Sciatic nerve (tissue), 2 donors: ENCODE measurements at regions not wholly inside any gene's neighbourhood (a gene's known extent, or its start where the extent isn't known, plus 50 kb on each side); places are given as distances from the start of the nearest gene placed in this dataset.
"Not testable (repeated sequence)": the region's sequence is repeated elsewhere in the genome, so short reads cannot be mapped to it uniquely, and the experiment has no call there.

Experiments
- ATAC-seq: fragments of 200-7000 bp; cut with Tn5 transposase; one replicate; pipeline ENCODE4 v1.9.1; 2020; ENCODE audit warnings: mild to moderate bottlenecking, moderate library complexity
- DNase-seq: peaks from one replicate; pipeline ENCODE4 v3.0.0-alpha.2; 2020; ENCODE audit warnings: low spot score
- intact Hi-C: fragments of 100-400 bp; cut with DNase I; formaldehyde crosslinking; loops from one replicate; pipeline ENCODE4 v1.14.2; 2022
- donor health status: DM: no; HTN: no; CAD: no.
- donor health status: DM: no; HTN: no; CAD: no.

DNA sequence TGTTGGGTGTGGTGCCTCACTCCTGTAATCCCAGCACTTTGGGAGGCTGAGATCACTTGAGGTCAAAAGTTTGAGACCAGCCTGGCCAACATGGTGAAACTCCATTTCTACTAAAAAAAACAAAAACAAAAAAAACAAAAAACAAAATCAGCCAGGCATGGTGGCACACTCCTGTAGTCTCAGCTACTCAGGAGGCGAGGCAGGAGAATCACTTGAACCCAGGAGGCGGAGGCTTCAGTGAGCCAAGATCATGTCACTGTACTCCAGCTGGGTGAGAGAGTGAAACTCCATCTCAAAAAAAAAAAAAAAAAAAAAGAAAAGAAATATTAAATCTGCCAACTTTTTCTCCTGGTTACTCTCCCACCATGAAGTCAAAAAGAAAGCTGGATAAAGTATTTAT lies 107.5 kb upstream of the SYNCRIP start:
- intact Hi-C loops: loop anchor here (5.0 kb wide), 1 partner anchor 448 kb away; no protein-coding TSS in a partner anchor
- ATAC-seq, DNase-seq: not testable (repeated sequence)

DNA sequence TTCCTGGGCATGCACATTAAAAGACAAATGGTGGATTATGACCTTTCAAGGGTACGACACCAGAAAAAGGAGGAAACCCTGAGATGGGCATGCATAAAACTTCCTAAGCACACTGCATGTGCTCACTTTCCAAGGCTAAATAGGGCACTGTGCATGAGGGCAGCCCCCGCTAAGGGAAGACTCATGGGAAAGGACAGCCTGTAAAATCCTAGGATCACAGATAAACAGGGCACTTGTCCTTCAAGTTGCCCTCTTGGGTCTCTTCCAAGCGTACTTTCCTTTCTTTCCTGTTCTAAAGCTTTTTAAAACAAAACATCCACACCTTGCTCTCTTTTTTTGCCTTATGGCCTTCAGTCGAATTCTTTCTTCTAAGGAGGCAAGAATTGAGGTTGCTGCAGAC lies 106.5 kb upstream of the SYNCRIP start:
- ATAC-seq: no peak
- intact Hi-C loops: no loop called here
- DNase-seq: no peak

- ATAC-seq: no peak
- no peak for DNase-seq
- intact Hi-C loops: no loop called here
Observed at GRCh38 chr6:85747666-85748065, 105.0 kb upstream of the SYNCRIP start.

GRCh38 chr6:85747093-85747492 lies 104.4 kb upstream of the SYNCRIP start:
- DNase-seq: no peak
- ATAC-seq: no peak
- intact Hi-C loops: no loop called here

DNA sequence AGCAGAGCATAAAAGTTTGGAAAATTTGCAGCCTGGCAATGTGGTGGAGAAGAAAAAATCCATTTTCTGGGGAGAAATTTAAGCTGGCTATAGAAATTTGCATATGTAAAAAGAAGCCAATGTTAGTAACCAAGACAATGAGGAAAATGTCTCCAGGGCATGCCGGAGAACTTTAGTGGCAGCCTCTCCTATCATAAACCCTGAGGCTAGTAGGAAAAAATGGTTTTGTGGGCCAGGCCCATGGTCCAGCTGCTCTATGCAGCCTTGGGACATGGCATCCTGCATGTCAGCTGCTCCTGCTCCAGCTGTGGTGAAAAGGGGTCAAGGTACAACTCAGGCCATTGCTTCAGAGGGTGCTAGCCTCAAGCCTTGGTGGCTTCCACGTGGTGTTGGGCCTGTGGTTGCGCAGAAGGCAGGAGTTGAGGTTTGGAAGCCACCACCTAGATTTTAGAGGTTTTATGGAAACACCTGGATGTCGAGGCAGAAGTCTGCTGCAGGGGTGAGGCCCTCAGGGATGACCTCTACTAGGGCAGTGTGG lies 101.8 kb upstream of the SYNCRIP start:
- intact Hi-C loops: no loop called here
- DNase-seq (no peak), ATAC-seq (no peak)

- intact Hi-C loops: no loop called here
- ATAC-seq (no peak), DNase-seq (no peak)
Observed at GRCh38 chr6:85726206-85726605, 83.5 kb upstream of the SYNCRIP start.

DNA sequence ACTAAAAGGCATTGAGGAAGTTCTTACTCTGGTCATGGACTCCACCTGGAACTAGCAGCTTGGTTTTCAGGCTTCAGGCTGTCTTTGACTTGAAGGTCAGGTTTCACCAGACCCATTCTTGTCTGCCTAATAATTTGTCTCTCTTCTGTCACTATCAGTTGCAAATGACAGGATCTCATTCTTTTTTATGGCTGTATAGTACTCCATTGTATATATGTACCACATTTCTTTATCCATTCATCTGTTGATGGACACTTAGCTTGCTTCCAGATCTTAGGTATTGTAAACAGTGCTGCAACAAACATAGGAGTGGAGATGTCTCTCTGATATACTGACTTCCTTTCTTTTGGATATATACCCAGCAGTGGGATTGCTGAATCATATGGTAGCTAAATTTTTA lies 73.1 kb upstream of the SYNCRIP start:
- ATAC-seq: no peak
- intact Hi-C loops: no loop called here
- DNase-seq: no peak

DNA sequence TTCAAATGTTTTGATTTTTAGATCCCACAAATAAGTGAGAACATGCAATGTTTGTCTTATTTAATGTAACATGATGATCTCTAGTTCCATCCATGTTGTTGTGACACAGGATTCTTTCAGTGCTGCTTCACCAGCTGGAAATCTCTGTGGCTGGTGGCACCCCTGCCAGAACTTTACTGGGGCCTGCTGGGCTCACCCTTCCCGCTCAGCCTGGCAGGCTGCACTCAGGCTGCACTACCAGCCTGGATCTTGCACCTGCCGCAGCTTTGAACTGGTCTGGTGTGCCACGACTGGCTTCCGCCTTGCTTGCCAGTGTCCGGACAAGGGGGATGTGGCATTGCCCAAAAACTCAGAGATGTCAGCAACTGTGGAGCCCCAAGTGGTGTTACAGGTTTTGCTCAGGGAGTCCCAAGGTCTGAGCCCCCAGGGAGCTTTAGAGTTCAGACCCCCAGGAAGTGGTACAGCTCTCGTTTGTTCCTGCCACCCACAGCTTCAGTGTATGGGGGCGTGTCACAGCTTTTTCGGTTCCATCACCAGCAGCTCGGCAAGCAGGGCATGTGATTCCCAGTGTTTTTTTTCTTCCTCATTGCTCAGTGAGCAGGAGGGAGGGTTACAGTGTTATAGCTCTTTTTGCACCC lies 72.3 kb upstream of the SYNCRIP start:
- DNase-seq (no peak), ATAC-seq (no peak)
- intact Hi-C loops: no loop called here

DNA sequence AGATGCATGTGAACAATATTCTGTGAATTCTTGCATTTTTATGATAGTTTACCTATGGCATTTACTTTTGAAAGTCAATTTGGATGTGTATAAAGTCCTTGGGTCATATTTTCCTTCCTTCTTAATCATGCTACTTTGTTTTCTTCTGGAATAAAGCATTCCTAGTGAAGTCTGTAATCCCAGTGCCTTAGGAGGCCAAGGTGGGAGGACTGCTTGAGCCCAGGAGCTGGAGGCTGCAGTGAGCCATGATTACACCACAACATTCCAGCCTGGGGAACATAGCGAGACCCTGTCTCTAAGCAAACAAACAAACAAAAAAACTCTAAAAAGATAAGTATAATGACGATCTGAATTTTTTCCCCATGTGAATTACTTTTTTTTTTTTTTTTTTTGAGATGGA lies 69.7 kb upstream of the SYNCRIP start:
- intact Hi-C loops: no loop called here
- no peak for DNase-seq
- ATAC-seq: no peak

GRCh38 chr6:85707515-85708145 lies 64.9 kb upstream of the SYNCRIP start:
- ATAC-seq, intact Hi-C loops, DNase-seq: not testable (repeated sequence)

DNA sequence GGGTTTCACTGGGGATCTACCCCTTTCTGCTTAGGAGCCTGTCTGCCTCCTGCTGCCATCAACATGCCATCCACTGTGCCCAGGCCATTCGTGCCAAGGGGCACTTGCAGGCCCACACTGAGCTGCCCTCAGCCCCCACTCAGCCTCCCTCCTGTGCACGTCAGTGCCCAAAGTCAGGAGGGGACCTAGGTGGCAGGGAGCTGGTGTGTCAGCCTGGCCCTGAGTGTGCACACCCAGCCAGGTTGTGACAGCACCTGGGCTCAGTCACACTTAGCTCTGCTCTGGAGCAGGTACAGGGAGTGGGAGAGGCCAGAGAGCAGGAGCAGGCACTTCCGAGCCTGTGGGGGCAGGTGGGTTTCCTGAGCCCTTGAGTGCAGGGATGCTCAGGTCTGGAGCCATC lies 63.6 kb upstream of the SYNCRIP start:
- DNase-seq (no peak), ATAC-seq (no peak)
- intact Hi-C loops: no loop called here

GRCh38 chr6:85705220-85705619 lies 62.5 kb upstream of the SYNCRIP start:
- DNase-seq (no peak), ATAC-seq (no peak)
- intact Hi-C loops: no loop called here

GRCh38 chr6:85703406-85703805 lies 60.7 kb upstream of the SYNCRIP start:
- intact Hi-C loops: no loop called here
- no peak for ATAC-seq

More at GRCh38 chr6:85703406-85703805, 60.7 kb upstream of the SYNCRIP start:
- no peak for DNase-seq
